ENCODE measurements at regions not wholly inside any gene's neighbourhood (a gene's known extent, or its start where the extent isn't known, plus 50 kb on each side); places are given as distances from the start of the nearest gene placed in this dataset.
"Not testable (repeated sequence)": the region's sequence is repeated elsewhere in the genome, so short reads cannot be mapped to it uniquely, and the experiment has no call there.

DNA sequence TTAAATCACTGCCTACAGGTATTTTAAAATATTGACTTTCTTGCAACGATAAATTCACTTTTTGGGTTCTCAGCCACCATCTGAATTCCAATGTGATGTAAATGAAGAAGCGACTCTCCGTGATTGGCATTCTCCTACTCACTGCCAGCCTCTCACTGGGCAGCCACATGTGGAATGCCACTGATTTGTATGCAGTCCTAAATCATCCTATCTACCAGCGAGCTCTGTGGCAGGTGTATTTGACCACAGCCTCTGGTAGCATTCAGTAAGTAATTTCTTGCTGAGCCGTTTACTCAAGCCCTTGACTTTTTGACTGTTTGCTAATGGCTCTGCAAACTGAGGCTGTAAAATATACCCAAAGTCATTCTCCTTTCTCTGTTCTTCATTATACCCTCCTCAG is 559.0 kb upstream of the SLC10A2 start:
- DNase-seq = no peak

- DNase-seq = no peak
Observed at GRCh38 chr13:103618151-103618550, 551.9 kb upstream of the SLC10A2 start.

GRCh38 chr13:103615771-103616170 is 549.6 kb upstream of the SLC10A2 start:
- DNase-seq = no peak

GRCh38 chr13:103614761-103615160 is 548.5 kb upstream of the SLC10A2 start:
- no peak for DNase-seq

GRCh38 chr13:103607995-103608394 is 541.8 kb upstream of the SLC10A2 start:
- no peak for DNase-seq

DNA sequence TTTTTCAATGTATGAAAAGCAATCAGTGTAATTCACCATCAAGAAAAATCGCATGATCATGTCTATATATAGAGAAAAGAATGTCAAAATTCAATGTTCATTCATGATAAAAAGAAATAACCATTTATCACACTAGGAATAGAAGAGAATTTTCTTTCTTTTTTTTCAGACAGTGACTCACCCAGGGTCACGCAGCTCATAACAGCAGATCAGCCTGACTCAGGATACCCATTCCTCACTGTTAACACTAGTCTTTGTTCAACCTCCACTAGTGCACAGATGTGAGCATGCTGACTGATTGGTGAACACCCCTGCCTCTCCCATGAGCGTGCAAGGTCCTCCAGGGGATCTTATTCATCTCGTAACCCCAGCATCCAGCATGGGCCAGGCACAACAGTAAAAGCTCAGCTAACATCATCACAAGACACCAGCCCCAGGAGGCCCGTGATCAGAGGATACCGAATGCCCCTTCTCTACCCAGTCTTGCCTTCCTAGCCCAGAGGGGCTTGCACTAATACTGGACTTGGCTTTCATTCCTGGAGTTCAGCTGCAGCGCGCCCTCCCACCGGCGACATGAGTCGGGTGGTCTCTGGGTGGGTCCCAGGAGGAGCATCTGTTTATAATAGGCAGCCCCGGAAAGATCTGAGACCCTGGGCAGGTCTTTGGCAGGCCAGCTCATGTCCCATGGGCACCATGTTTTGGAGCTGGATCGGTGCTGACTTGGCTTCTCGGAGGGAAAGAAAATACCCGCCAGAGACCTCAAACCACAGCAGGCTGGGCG is 539.5 kb upstream of the SLC10A2 start:
- DNase-seq = no peak

- not testable (repeated sequence) for DNase-seq
Observed at GRCh38 chr13:103599870-103600269, 533.7 kb upstream of the SLC10A2 start.

DNA sequence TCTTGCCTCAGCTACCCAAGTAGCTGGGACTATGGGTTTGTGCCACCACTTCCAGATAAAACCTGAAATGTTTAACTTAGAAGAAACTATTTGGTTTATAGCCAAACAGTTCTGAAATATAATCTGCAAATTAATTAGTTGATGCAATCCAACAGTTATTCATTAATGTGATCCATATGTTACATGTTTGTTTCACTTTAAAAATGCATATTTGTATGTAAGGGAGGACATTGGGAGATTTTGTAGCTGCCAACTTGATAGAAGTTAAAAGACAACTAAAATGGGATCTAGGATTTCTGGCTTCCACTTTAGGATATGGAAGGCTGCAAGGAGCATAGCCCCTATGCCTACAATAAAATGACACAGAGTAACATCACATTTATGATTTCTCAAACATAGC is 532.5 kb upstream of the SLC10A2 start:
- DNase-seq = no peak

DNA sequence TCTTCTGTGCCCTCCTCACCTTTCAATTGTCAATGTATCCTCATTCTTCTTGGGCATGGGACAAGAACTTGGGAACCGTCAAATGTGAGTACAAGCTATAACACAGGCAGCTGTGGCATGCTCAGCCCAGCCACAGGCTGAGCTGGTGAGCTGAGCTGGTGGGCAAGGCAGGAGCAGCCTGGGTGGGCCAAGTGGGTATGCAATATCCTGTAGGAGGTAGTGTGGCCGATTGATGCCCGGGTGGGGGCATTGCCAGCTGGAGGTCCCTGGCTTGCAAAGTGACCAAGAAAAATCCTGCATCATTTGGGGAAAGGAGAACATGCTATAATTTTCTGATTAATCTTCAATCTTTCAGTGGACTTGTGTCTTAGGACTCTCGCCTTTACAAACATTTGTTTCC is 507.2 kb upstream of the SLC10A2 start:
- DNase-seq = no peak

GRCh38 chr13:103568314-103568713 is 502.1 kb upstream of the SLC10A2 start:
- no peak for DNase-seq

GRCh38 chr13:103557878-103558277 is 491.7 kb upstream of the SLC10A2 start:
- DNase-seq = no peak

DNA sequence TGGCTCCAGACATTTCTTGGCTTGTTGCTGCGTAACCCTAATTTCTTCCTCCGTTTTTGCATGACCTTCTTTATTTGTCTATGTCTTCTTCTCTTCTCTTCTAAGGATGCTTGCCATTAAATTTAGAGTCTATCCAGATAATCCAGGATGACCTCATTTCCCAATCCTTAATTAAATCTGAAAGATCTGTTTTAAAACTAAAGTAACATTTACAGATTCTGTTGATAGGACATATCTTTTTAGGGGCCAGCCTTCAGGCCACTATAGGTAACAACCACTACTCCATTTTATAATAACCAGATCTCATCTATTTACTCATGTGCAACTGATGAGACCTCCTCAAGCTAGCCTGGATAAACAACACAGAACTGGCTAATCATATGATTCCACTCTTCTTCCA is 490.5 kb upstream of the SLC10A2 start:
- no peak for DNase-seq

DNA sequence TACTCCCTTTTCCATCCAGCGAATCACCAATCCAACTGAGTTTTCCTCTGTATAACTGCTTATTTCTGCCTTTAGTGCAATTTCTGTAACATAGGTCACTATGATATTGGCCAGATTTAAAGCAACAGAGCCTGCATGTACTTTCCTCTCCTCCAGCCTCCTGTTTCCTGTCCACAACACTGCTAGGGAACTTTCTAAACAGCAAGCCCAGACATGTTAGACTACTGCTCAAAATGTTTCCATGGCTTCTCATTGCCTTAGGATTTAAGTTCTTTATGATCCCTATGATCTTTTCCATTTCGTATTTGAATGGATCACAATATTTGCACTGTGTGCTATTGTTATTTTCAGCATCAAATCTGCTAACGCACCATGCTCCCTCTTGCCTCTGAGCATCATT is 481.7 kb upstream of the SLC10A2 start:
- DNase-seq = no peak

GRCh38 chr13:103546271-103546670 is 480.1 kb upstream of the SLC10A2 start:
- no peak for DNase-seq

DNA sequence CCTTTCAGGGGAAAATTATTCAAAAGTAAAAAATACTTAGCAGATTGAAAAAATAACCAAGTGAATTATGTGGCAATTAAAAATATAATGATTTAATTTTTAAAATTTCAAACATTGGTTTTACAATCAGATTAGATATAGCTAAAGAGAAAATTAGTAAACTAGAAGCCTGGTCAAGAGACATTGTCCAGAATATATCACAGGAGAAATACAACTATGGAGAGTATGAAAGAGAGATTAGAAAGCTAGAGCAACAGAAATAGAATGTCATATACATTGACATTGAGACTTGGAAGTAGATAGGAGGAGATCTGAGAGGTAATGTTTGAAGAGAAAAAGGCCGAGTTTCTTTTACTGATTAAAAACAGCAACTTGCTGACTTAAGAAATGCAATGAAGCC is 476.4 kb upstream of the SLC10A2 start:
- DNase-seq = no peak

GRCh38 chr13:103540382-103540765 is 474.2 kb upstream of the SLC10A2 start:
- no peak for DNase-seq

DNA sequence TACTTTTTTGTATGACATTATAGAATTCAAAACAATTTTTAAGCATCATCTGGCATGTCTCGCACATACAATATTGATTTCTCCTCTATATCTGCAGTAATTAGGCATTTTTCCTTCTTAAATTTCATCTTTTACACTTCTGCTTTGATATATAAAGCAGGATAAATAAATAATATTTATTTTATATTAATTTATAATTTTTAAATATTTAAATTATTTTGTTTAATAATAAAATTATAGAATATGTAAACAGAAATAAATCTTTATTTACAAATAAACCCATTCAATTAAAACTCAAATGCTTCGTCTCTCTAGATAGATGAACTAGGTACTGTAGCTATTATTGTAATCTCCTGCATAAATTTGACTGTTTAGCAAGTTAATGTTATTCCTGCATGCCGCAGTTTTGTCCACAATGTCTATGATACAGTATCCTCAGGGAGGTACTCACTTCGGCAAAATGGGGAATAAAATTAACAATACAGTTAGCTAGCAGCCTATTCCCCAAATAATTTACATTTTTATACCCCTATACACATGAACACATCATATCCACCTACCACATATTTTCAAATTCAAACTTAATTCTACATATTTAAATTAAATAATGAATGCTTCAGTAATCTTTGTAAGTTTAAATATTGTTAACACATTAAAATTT is 473.6 kb upstream of the SLC10A2 start:
- no peak for DNase-seq

DNA sequence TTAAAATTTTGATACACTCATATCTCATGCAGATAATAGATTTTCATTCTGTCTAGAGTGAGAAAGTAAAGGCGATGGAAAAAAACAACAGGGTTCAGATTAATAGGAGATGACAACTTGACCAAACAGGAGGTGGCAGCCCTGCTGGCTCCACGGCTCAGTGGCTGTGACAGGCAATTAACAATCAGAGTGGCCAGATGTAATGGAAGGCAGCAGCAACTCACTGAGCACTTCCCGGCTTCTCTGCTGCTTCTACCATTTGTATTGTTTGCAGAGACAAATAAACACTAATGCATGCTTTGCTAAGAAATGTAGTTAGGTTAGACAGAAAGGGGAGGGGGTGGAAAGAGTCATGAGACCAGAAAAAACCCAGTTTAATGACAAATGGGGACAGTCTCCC is 473.0 kb upstream of the SLC10A2 start:
- no peak for DNase-seq

GRCh38 chr13:103537616-103538015 is 471.4 kb upstream of the SLC10A2 start:
- DNase-seq = no peak

GRCh38 chr13:103531278-103531677 is 465.1 kb upstream of the SLC10A2 start:
- no peak for DNase-seq

GRCh38 chr13:103528437-103528836 is 462.2 kb upstream of the SLC10A2 start:
- no peak for DNase-seq

DNA sequence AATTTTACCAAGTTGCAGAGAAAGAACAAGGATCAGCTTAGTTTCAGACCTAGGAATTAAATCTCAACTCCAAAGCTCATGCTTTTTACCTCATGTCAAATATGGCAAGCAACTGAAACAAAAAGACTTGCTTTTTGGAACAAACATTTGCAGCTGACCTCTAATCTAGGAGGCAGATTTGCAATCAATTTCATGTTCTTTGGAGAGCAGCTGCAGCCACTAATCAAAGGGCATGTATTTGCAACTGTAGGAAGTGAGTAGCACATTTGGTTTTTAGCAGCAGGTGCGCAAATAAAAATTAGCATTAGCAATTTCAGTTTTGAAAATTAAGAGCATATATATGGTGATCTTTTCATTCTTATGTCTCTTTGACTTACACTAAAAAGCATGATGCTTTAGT is 459.3 kb upstream of the SLC10A2 start:
- no peak for DNase-seq

GRCh38 chr13:103523858-103524257 is 457.6 kb upstream of the SLC10A2 start:
- DNase-seq = no peak

GRCh38 chr13:103521532-103521931 is 455.3 kb upstream of the SLC10A2 start:
- no peak for DNase-seq

DNA sequence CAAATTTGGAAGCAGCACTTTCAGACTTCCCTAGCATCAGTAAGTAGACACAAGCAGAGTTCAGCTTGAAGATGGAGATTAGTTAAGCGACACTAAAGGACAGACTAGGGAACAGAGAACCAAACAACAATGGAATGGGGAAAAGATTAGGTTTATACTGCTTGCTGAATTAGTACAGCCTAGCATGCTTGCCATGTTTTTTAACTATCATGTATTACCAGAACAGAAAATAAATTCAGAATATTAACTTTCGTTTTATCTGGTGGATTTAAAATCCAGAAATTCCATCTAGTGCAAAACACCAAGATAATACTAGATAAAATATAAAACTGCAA is 451.5 kb upstream of the SLC10A2 start:
- DNase-seq = no peak
